AG09319 (cell line): ENCODE measurements at regions not wholly inside any gene's neighbourhood (a gene's known extent, or its start where the extent isn't known, plus 50 kb on each side); places are given as distances from the start of the nearest gene placed in this dataset.
"Not testable (repeated sequence)": the region's sequence is repeated elsewhere in the genome, so short reads cannot be mapped to it uniquely, and the experiment has no call there.

ENCODE experiments used
- DNase-seq: peaks from one replicate; pipeline ENCODE4 v3.0.0-alpha.2; 2010; ENCODE audit warnings: low read depth; ENCODE audit errors: extremely low read depth
- CTCF ChIP-seq: IDR thresholded peaks from 2 replicates; pipeline ENCODE4 v1.5.1; 2011; ENCODE audit warnings: low read depth, mild to moderate bottlenecking, inconsistent platforms, low read length, moderate library complexity

- no peak for TF ChIP-seq CTCF
- no peak for DNase-seq
These were observed 299.4 kb downstream of the DNAJB9 start for GRCh38 chr7:108869070-108869469.

GRCh38 chr7:108875139-108875538, 305.5 kb downstream of the DNAJB9 start:
- no peak for TF ChIP-seq CTCF
- no peak for DNase-seq

- DNase-seq, result no peak
- no peak for TF ChIP-seq CTCF
These were observed 321.2 kb downstream of the DNAJB9 start for GRCh38 chr7:108890862-108891261.

- TF ChIP-seq CTCF, result no peak
- no peak for DNase-seq
These were observed 338.8 kb downstream of the DNAJB9 start for GRCh38 chr7:108908456-108908855.

GRCh38 chr7:108911016-108911415, 341.3 kb downstream of the DNAJB9 start:
- TF ChIP-seq CTCF, result no peak
- DNase-seq, result no peak

- TF ChIP-seq CTCF, result no peak
These were observed 350.8 kb downstream of the DNAJB9 start for GRCh38 chr7:108920490-108920889.

GRCh38 chr7:108943048-108943447, 373.4 kb downstream of the DNAJB9 start:
- not testable (repeated sequence) for DNase-seq

More at GRCh38 chr7:108920490-108920889, 350.8 kb downstream of the DNAJB9 start:
- DNase-seq, result no peak

- no peak for TF ChIP-seq CTCF
- no peak for DNase-seq
These were observed 377.9 kb downstream of the DNAJB9 start for GRCh38 chr7:108947526-108947925.
